Prostate gland (tissue), 2 donors: ENCODE measurements at regions not wholly inside any gene's neighbourhood (a gene's known extent, or its start where the extent isn't known, plus 50 kb on each side); places are given as distances from the start of the nearest gene placed in this dataset.

ENCODE experiments used
- CTCF ChIP-seq, 4 experiments: fragments of 200-600 bp in 2 of 4; fragments of 450-650 bp in 2 of 4; sonication (generic) in 2 of 4; IDR thresholded peaks; 1 replicate in 3 of 4; 2 replicates in 1 of 4; pipeline ENCODE4 v1.5.1; 2016 to 2019; ENCODE audit warnings: antibody characterized with exemption in 4 of 4, mild to moderate bottlenecking in 2 of 4, moderate library complexity in 2 of 4
- POLR2A ChIP-seq: fragments of 450-650 bp; IDR thresholded peaks from one replicate; pipeline ENCODE4 v1.6.1; 2016; ENCODE audit warnings: antibody characterized with exemption, mild to moderate bottlenecking

DNA sequence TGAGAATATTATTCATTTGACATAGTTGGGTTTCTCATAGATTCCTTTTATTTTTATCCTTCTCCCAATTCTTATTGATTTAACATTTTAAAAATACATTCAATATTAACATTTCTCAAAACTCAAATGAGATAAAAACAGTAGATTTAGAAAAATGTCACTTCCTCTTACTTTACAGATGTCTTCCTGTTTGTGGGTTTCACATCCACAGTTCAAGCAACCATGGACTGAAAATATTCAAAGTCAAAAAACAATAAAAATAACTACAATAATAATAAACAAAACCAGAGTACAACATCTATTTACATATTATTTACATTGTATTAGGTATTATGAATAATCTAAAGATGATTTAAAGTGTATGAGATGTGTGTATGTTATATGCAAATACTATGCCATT is 111.3 kb upstream of the SLC16A7 start:
- TF ChIP-seq CTCF (IDR thresholded peaks at IDR 0.05) (no peak), POLR2A (no peak)
